ENCODE measurements at regions not wholly inside any gene's neighbourhood (a gene's known extent, or its start where the extent isn't known, plus 50 kb on each side); places are given as distances from the start of the nearest gene placed in this dataset.

- TF ChIP-seq POLR2A (IDR thresholded peaks at IDR 0.05) (no peak), EP300 (IDR thresholded peaks at IDR 0.05) (no peak)
Observed at GRCh38 chr10:4535521-4535920, 290.5 kb upstream of the AKR1E2 start.

All from sigmoid colon (tissue), 4 donors.